ENCODE measurements at regions not wholly inside any gene's neighbourhood (a gene's known extent, or its start where the extent isn't known, plus 50 kb on each side); places are given as distances from the start of the nearest gene placed in this dataset.

DNA sequence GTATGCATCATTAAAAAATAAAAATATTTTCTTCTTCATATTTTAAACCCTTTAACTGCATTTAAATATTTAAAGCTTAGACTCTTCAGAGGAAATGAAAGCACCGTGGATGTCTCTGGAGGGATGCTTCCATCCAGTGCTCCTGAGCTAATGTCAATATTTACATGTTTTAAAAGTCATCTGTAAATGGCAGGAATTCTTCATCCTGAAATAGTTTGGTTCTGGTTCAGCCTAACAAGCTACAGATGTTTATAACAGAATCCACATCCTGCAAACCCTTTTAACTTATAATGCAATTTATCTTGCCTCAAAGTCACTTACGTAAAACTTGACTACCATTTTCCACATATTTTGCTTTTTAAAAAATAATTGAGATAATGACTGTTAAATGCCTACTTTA, 1207.3 kb downstream of the SLC16A7 start:
- TF ChIP-seq, protein P1, sequence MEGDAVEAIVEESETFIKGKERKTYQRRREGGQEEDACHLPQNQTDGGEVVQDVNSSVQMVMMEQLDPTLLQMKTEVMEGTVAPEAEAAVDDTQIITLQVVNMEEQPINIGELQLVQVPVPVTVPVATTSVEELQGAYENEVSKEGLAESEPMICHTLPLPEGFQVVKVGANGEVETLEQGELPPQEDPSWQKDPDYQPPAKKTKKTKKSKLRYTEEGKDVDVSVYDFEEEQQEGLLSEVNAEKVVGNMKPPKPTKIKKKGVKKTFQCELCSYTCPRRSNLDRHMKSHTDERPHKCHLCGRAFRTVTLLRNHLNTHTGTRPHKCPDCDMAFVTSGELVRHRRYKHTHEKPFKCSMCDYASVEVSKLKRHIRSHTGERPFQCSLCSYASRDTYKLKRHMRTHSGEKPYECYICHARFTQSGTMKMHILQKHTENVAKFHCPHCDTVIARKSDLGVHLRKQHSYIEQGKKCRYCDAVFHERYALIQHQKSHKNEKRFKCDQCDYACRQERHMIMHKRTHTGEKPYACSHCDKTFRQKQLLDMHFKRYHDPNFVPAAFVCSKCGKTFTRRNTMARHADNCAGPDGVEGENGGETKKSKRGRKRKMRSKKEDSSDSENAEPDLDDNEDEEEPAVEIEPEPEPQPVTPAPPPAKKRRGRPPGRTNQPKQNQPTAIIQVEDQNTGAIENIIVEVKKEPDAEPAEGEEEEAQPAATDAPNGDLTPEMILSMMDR (IDR thresholded peaks at IDR 0.05; ENCODE audit: poor library complexity) = no peak
- TF ChIP-seq EZH2phosphoT487 (IDR thresholded peaks at IDR 0.05; ENCODE audit: low read depth, severe bottlenecking, unreplicated experiment) = no peak

Data from hepatocyte (in vitro differentiated cells).